HFFc6 (cell line): ENCODE measurements at regions not wholly inside any gene's neighbourhood (a gene's known extent, or its start where the extent isn't known, plus 50 kb on each side); places are given as distances from the start of the nearest gene placed in this dataset.

Experiments
- DNase-seq: peaks from one replicate; pipeline ENCODE4 v3.0.0-alpha.2; 2018
- H3K27ac Mint-ChIP-seq: 2 replicates; pipeline ENCODE4 v1.8.0; 2020; ENCODE audit warnings: mild to moderate bottlenecking, mixed read lengths
- H3K27me3 Mint-ChIP-seq: 2 replicates; pipeline ENCODE4 v1.8.0; 2021; ENCODE audit warnings: mild to moderate bottlenecking, moderate library complexity, mixed read lengths; ENCODE audit not compliant: insufficient read depth
- H3K36me3 Mint-ChIP-seq: 2 replicates; pipeline ENCODE4 v1.8.0; 2021; ENCODE audit warnings: low read depth, mixed read lengths
- H3K4me1 Mint-ChIP-seq: 2 replicates; pipeline ENCODE4 v1.8.0; 2020; ENCODE audit warnings: low read depth, mixed read lengths
- H3K4me3 Mint-ChIP-seq: 2 replicates; pipeline ENCODE4 v1.8.0; 2020; ENCODE audit warnings: mild to moderate bottlenecking, moderate library complexity, mixed read lengths
- H3K9me3 Mint-ChIP-seq: 2 replicates; pipeline ENCODE4 v1.8.0; 2020; ENCODE audit warnings: mild to moderate bottlenecking, mixed read lengths
- TF ChIP-seq, protein P1 (sequence below): fragments of 200-600 bp; sonication (generic); IDR thresholded peaks from 2 replicates; pipeline ENCODE4 v1.5.0; 2021; ENCODE audit warnings: antibody characterized with exemption, mild to moderate bottlenecking

DNA sequence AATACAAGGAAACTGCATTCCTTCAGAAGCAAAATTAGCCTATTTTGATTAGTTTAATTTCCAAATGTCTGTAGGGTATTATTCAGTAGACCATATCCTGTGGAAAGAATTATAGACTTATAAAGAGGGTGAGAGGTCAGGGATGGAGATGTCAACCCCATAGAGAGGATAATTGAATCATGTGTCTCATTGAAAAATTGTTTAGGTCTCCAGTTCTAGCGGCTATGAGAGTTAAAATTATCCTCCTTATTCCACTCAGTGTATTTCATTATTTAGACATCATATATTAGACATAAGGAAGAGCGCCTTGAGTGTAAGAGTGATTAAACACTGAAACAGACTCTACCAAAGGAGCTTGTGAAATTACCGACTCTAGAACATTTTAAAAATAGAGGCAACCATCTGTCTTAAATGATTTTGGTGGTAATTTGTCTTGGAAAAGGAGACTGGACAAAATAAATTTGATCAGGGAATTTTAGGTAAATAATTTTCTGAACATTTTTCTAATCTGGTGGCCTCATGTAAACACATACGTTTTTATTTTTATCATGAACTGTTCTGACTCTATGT lies 654.4 kb upstream of the TENM3 start:
- Mint-ChIP-seq H3K27ac (no peak overlapping the region), H3K36me3 (no peaks in the 10 kb centered on the region), H3K4me1 (no peaks in the 10 kb centered on the region), H3K27me3 (peaks cover 3% of the 10 kb centered on the region; the same call in 1 of the 2 replicates), H3K9me3 (no peaks in the 10 kb centered on the region), H3K4me3 (no peak overlapping the region)
- DNase-seq: no peak
- TF ChIP-seq, protein P1, sequence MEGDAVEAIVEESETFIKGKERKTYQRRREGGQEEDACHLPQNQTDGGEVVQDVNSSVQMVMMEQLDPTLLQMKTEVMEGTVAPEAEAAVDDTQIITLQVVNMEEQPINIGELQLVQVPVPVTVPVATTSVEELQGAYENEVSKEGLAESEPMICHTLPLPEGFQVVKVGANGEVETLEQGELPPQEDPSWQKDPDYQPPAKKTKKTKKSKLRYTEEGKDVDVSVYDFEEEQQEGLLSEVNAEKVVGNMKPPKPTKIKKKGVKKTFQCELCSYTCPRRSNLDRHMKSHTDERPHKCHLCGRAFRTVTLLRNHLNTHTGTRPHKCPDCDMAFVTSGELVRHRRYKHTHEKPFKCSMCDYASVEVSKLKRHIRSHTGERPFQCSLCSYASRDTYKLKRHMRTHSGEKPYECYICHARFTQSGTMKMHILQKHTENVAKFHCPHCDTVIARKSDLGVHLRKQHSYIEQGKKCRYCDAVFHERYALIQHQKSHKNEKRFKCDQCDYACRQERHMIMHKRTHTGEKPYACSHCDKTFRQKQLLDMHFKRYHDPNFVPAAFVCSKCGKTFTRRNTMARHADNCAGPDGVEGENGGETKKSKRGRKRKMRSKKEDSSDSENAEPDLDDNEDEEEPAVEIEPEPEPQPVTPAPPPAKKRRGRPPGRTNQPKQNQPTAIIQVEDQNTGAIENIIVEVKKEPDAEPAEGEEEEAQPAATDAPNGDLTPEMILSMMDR: no peak

DNA sequence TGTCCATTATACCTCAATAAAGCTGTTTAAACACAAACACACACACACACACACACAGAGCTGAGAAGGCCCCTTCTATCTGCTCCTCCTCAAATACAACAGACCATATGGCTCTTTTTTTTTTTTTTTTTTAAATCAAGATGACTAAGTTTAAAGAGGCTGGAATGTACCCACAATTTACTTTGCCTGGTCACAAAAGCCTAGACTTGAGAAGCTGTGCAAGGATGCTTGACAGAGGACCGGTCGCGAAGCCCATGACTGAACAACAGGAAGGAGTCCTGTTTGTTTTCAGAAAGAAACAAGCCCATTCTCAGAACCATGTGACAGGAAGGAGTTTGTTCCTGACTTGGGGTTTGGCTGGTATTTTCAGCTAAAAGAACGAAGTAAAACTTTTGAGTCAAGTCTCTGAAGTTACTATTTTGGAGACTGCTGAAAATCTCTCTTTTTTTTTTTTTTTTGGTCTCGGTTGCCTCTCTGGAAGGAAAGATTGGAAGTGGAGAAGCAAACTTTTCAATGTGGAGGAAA lies 650.9 kb upstream of the TENM3 start:
- Mint-ChIP-seq H3K27me3 (no peaks in the 10 kb centered on the region; the same call in 1 of the 2 replicates), H3K9me3 (no peaks in the 10 kb centered on the region), H3K4me1 (no peaks in the 10 kb centered on the region; the same call in 1 of the 2 replicates), H3K4me3 (no peak overlapping the region), H3K27ac (no peak overlapping the region), H3K36me3 (no peaks in the 10 kb centered on the region)
- TF ChIP-seq, protein P1: no peak
- DNase-seq: no peak

DNA sequence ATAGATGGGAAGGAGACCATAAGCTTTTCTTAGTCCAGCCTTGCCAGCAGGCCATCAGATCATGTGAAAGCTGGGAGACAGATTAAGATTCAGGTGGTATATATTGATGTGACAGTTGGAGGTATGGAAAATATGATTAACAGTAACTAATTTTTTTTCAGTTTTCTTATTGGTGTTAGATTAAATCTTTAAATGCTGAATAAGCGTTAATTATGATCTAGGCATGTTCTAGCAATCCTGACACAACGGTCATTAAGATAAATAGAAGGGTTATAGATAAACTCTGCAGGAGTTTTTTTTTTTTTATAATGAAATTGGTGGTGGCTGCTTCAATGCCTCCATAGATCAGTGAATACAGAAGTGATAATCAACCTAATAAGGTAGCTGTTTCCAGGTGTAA lies 649.5 kb upstream of the TENM3 start:
- H3K4me1 Mint-ChIP-seq: peaks cover 10% of the 10 kb centered on the region; the same call in 1 of the 2 replicates
- TF ChIP-seq, protein P1: no peak
- H3K9me3 Mint-ChIP-seq: no peaks in the 10 kb centered on the region
- H3K4me3 Mint-ChIP-seq: no peak overlapping the region
- no peaks in the 10 kb centered on the region; the same call in 1 of the 2 replicates for H3K27me3 Mint-ChIP-seq
- H3K27ac Mint-ChIP-seq: no peak overlapping the region
- no peaks in the 10 kb centered on the region for H3K36me3 Mint-ChIP-seq
- DNase-seq: no peak

DNA sequence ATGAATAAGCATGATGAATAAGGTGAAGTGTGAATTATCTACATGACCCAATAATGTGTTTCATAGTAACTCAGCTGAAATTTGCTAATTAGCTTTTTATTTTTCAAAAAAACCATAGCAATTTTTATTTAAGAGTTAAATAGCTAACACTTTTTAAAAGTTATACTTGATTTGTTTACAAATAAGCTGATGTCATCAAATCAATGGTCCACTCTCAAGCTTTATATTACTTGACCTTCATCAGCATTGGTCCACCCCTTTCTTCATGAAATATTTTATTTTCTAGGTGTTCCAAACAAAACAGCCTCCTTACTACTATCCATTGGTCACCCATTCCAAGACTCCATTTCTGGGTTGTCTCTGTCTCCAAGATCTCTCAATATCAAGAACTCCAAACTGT lies 649.0 kb upstream of the TENM3 start:
- Mint-ChIP-seq H3K36me3 (no peaks in the 10 kb centered on the region), H3K9me3 (no peaks in the 10 kb centered on the region), H3K27ac (no peak overlapping the region), H3K4me3 (no peak overlapping the region), H3K4me1 (peaks cover 10% of the 10 kb centered on the region; the same call in 1 of the 2 replicates), H3K27me3 (no peaks in the 10 kb centered on the region; the same call in 1 of the 2 replicates)
- no peak for DNase-seq
- TF ChIP-seq, protein P1: no peak

DNA sequence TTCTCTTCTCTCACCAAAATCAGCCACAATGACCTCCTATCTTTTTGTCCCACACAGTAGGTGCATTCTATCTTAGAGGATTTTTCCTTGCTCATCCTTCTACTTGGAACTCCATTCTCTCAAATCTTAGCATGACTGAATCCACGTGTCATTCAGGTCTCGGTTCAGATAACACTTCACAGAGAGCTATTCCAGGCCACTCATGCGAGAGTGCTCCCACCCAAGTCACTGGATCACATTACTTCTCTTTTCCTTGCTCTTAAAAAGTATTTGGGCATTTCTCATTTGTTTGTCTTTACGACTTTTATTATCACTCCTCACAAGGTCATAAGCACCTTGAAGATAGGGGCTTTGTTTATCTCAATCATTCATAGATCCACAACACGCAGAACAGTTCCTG lies 647.5 kb upstream of the TENM3 start:
- DNase-seq: no peak
- Mint-ChIP-seq H3K9me3 (no peaks in the 10 kb centered on the region), H3K4me3 (no peak overlapping the region), H3K27ac (no peak overlapping the region), H3K36me3 (no peaks in the 10 kb centered on the region), H3K4me1 (peaks cover 10% of the 10 kb centered on the region; the same call in 1 of the 2 replicates), H3K27me3 (peaks cover 3% of the 10 kb centered on the region)
- TF ChIP-seq, protein P1: no peak
